M059J (cell line): ENCODE measurements at regions not wholly inside any gene's neighbourhood (a gene's known extent, or its start where the extent isn't known, plus 50 kb on each side); places are given as distances from the start of the nearest gene placed in this dataset.
A peak's percentile ranks its signal among the peaks of the same experiment; 100 is the strongest.

Source experiments
- DNase-seq: peaks from one replicate; pipeline ENCODE4 v3.0.0-alpha.2; 2012; ENCODE audit warnings: low read depth

GRCh38 chr7:20267482-20267881 lies 50.3 kb upstream of the MACC1 start:
- DNase-seq, result no peak

DNA sequence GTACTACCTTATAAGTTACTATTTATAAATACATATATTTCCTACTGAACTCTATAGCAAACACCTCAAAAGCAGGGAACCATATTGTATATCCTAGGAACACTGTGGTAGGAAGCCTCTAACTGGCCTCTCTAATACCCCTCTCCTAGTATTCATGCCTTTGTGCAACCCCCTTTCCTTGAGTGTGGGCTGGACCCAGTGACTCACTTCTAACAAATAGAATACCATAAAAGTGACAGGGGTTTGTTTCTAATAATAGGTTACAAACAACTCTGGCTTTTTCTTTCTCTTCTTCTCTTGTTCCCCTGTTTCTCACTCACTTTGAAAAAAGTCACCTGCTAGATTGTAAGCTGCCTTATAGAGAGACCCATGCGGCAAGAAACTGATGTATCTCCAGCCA lies 51.6 kb upstream of the MACC1 start:
- DNase-seq, result peak; percentile 56

DNA sequence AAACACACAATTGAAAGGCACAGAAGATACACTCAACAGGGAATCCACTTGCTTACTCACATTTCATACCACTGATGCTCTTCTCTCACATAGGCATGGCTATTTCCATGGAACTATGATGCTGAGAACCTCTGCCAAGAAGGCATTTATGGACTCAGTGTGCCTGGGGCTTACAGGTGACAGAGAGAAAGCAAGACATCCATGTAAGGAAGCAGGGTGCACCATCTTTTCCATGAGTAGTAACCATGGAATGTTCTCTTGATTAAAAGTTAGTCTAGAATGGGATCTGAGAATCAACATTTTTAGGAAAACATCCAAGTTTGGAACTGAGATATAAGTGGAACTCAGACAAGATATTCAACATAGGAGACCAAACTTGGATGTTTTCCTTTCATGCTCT lies 52.5 kb upstream of the MACC1 start:
- peak; percentile 88 for DNase-seq

GRCh38 chr7:20270371-20270770 lies 53.2 kb upstream of the MACC1 start:
- no peak for DNase-seq

DNA sequence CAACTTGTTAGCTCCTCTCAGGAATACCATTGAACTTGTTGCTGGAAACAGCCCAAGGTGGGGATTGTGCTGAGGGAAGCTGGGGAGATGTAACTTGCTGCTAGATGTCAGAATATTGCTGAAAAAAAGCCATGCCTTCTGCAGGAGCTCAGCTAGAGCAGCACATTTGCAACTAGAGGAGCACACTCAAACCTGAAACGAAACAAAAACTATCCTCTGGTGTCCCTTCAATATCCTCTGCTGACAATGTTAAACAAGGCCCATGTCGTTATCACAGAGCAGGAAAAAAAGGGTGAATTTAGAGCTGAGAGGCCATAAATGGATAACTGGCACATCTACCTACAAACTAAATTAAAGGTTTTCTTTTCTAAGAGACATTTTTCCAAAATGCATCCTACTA lies 53.7 kb upstream of the MACC1 start:
- no peak for DNase-seq

DNA sequence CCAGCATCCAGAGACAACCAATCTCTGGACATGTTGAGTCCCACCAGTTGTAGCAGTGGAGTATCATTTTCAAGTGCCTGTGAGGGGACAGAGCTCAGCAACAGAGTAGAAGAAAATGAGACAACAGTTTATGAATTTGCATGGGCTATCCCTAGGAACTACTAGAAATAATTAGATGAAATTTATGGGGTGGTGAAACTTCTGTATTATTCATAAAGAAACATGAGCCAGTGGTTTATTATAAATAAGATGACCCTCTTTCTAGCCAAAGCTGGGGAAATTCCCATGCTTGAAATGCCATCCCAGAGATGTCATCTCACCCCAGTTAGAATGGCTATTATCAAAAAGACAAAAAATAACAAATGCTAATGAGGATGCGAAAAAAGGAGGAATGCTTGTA lies 55.1 kb upstream of the ITGB8 start:
- DNase-seq, result peak; percentile 50

- DNase-seq, result no peak
Measured at GRCh38 chr7:20276705-20277472, 53.8 kb upstream of the ITGB8 start.

GRCh38 chr7:20279979-20280378 lies 50.7 kb upstream of the ITGB8 start:
- DNase-seq, result no peak

DNA sequence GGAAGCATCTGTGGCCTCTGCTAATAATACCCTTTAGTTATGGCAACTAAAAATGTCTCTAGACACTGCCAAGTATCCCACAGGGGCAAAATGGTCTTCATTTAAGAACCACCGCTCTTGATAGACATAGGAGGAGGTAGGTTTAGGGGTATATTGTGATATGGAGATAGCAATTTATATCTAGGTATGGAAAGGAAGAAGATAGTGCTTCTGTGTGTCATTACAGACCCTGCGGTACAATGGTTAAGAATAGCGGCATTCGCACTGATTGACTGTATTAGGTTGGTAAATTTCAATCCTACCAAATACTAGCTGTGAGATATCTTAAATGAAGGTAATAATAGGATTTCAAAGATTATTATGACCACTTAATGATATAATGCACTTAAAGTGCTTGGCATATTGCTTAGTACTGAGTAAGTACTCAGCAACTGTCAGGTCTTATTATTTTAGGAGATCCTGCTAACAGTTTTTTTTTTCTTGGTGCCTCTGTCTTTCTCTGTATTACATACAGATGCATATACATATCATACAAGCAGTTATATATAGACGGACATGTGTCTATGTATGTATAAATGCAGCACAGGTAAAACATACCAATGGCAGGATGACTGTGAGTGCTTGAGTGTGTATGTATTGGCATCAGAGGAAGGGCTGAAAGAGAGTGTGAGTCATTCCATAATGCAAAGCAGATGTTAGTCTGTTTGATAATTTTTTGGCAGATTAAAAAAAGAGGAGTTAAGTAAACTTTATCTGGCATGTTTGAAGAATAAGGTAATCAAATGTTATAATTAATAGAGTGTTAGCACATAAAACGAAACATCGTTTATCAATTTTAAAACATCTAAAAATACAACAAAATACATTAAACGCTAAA lies 50.0 kb upstream of the ITGB8 start:
- peak; percentile 66 for DNase-seq
